ENCODE measurements at regions not wholly inside any gene's neighbourhood (a gene's known extent, or its start where the extent isn't known, plus 50 kb on each side); places are given as distances from the start of the nearest gene placed in this dataset.

GRCh38 chr5:99879791-99880511, 655.2 kb upstream of the FAM174A start:
- Histone ChIP-seq H3K36me3 (no peaks in the 10 kb centered on the region), H3K4me3 (no peak overlapping the region), H3K27me3 (no peaks in the 10 kb centered on the region), H3K9me3 (no peaks in the 10 kb centered on the region), H3K4me1 (no peaks in the 10 kb centered on the region), H3K27ac (no peak overlapping the region)
- intact Hi-C loops (cut with DNase I; ENCODE audit: low total_unique reads), result no loop called here
- DNase-seq (ENCODE audit: low spot score in 2 of 2), result no peak
- TF ChIP-seq POLR2AphosphoS5 (IDR thresholded peaks at IDR 0.05), result no peak
- no peak for TF ChIP-seq POLR2A (IDR thresholded peaks at IDR 0.05)
- no peak for TF ChIP-seq CTCF (IDR thresholded peaks at IDR 0.05)

- TF ChIP-seq POLR2A (IDR thresholded peaks at IDR 0.05) (no peak), CTCF (IDR thresholded peaks at IDR 0.05) (no peak), POLR2AphosphoS5 (IDR thresholded peaks at IDR 0.05) (no peak)
- Histone ChIP-seq H3K27ac (no peak overlapping the region), H3K27me3 (no peaks in the 10 kb centered on the region), H3K4me1 (no peaks in the 10 kb centered on the region), H3K9me3 (no peaks in the 10 kb centered on the region), H3K4me3 (no peak overlapping the region), H3K36me3 (no peaks in the 10 kb centered on the region)
- intact Hi-C loops (cut with DNase I; ENCODE audit: low total_unique reads), result no loop called here
- DNase-seq (ENCODE audit: low spot score in 2 of 2), result no peak
These were observed 656.3 kb upstream of the FAM174A start for GRCh38 chr5:99878830-99879229.

- Histone ChIP-seq H3K27ac (no peak overlapping the region), H3K9me3 (no peaks in the 10 kb centered on the region), H3K36me3 (no peaks in the 10 kb centered on the region), H3K27me3 (no peaks in the 10 kb centered on the region), H3K4me3 (no peak overlapping the region), H3K4me1 (no peaks in the 10 kb centered on the region)
- DNase-seq (ENCODE audit: low spot score in 2 of 2), result no peak
- TF ChIP-seq POLR2AphosphoS5 (IDR thresholded peaks at IDR 0.05) (no peak), POLR2A (IDR thresholded peaks at IDR 0.05) (no peak), CTCF (IDR thresholded peaks at IDR 0.05) (no peak)
- intact Hi-C loops (cut with DNase I; ENCODE audit: low total_unique reads), result no loop called here
These were observed 668.4 kb upstream of the FAM174A start for GRCh38 chr5:99866740-99867139.

DNA sequence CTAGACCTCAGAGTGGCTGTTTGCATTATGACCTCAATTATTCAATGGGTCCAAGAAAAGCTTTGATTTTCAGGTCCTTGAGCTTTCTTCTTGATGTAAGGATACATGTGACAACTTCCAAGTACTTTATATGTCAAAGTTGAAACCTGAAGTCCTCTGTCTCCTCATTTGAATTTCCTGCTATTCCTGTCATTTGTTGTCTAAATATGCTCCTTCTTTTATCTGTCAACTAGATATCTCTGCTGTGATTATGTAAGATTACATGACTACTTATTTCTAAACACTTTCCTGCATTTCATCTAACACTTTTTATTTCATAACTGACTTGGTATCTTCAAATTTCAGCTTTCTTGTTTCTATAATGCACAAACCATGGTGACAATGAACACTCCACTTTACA, 670.0 kb upstream of the FAM174A start:
- intact Hi-C loops (cut with DNase I; ENCODE audit: low total_unique reads), result no loop called here
- H3K4me3 ChIP-seq, result no peak overlapping the region
- no peaks in the 10 kb centered on the region for H3K36me3 ChIP-seq
- H3K27me3 ChIP-seq, result no peaks in the 10 kb centered on the region
- TF ChIP-seq POLR2AphosphoS5 (IDR thresholded peaks at IDR 0.05) (no peak), CTCF (IDR thresholded peaks at IDR 0.05) (no peak), POLR2A (IDR thresholded peaks at IDR 0.05) (no peak)
- no peaks in the 10 kb centered on the region for H3K9me3 ChIP-seq
- no peak overlapping the region for H3K27ac ChIP-seq
- H3K4me1 ChIP-seq, result no peaks in the 10 kb centered on the region
- no peak for DNase-seq (ENCODE audit: low spot score in 2 of 2)

DNA sequence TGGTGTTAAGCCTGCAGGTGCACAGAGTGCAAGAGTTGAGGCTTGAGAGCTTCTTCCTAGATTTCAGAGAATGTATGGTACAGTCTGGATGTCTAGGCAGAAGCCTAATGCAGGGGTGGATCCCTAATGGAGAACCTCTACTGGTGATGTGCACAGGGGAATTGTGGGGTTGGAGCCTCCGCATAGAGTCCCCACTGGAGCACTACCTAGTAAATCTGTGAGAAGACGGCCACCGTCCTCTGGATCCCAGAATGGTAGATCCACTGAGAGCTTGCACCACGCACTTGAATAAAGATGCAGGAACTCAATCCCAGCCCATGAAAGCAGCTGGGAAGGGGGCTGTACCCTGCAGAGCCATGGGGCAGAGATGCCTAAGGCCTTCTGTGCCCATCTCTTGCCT, 699.4 kb upstream of the FAM174A start:
- H3K27me3 ChIP-seq, result no peaks in the 10 kb centered on the region
- H3K4me3 ChIP-seq, result no peak overlapping the region
- TF ChIP-seq POLR2A (IDR thresholded peaks at IDR 0.05), result no peak
- no peak for TF ChIP-seq POLR2AphosphoS5 (IDR thresholded peaks at IDR 0.05)
- H3K27ac ChIP-seq, result no peak overlapping the region
- intact Hi-C loops (cut with DNase I; ENCODE audit: low total_unique reads), result no loop called here
- no peak for DNase-seq (ENCODE audit: low spot score in 2 of 2)
- no peaks in the 10 kb centered on the region for H3K9me3 ChIP-seq
- H3K4me1 ChIP-seq, result no peaks in the 10 kb centered on the region
- no peaks in the 10 kb centered on the region for H3K36me3 ChIP-seq
